Osteocyte (in vitro differentiated cells): ENCODE measurements at regions not wholly inside any gene's neighbourhood (a gene's known extent, or its start where the extent isn't known, plus 50 kb on each side); places are given as distances from the start of the nearest gene placed in this dataset.

Experiments
- DNase-seq: peaks from one replicate; pipeline ENCODE4 v3.0.0; 2021; ENCODE audit warnings: mixed read lengths; ENCODE audit not compliant: unreplicated experiment; ENCODE audit errors: extremely low spot score
- H3K27ac Mint-ChIP-seq: one replicate; pipeline ENCODE4 v1.8.0; 2021; ENCODE audit warnings: mild to moderate bottlenecking, mixed read lengths; ENCODE audit not compliant: unreplicated experiment
- H3K27me3 Mint-ChIP-seq: one replicate; pipeline ENCODE4 v1.8.0; 2021; ENCODE audit warnings: mixed read lengths; ENCODE audit not compliant: unreplicated experiment
- H3K36me3 Mint-ChIP-seq: one replicate; pipeline ENCODE4 v1.8.0; 2021; ENCODE audit warnings: mixed read lengths; ENCODE audit not compliant: unreplicated experiment
- H3K4me1 Mint-ChIP-seq: one replicate; pipeline ENCODE4 v1.8.0; 2021; ENCODE audit warnings: mixed read lengths; ENCODE audit not compliant: unreplicated experiment
- H3K4me3 Mint-ChIP-seq: one replicate; pipeline ENCODE4 v1.8.0; 2021; ENCODE audit warnings: mild to moderate bottlenecking, moderate library complexity, mixed read lengths; ENCODE audit not compliant: unreplicated experiment
- H3K9me3 Mint-ChIP-seq: one replicate; pipeline ENCODE4 v1.8.0; 2021; ENCODE audit warnings: mixed read lengths; ENCODE audit not compliant: unreplicated experiment
- TF ChIP-seq, protein P1 (sequence below): fragments of 200-600 bp; sonication (generic); IDR thresholded peaks from 2 replicates; pipeline ENCODE4 v1.5.0; 2021; ENCODE audit warnings: antibody characterized with exemption, mild to moderate bottlenecking, moderate library complexity

DNA sequence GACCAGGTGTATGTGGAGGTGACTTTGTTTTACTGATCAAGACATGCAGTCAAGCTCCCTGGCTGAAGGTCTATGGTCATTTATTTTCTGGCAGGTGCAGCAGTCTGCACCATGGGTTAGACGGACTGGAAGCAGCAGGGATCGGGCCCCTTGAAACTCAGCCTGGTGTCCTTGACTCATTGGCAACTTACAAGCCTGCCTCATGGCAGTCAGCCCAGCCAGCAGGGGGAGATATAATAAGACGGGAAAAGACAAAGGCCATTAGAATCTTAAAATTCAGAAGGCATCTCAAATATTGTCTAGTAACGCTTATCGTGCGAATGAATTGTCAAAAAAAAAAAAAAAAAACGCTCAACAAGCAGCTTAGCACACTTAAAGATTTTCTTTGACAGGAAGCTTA, 308.2 kb downstream of the EN1 start:
- no peak for DNase-seq
- Mint-ChIP-seq H3K27ac (no peak overlapping the region), H3K4me1 (no peaks in the 10 kb centered on the region), H3K27me3 (no peaks in the 10 kb centered on the region), H3K36me3 (no peaks in the 10 kb centered on the region), H3K4me3 (no peak overlapping the region), H3K9me3 (peaks cover 3% of the 10 kb centered on the region)
- TF ChIP-seq, protein P1, sequence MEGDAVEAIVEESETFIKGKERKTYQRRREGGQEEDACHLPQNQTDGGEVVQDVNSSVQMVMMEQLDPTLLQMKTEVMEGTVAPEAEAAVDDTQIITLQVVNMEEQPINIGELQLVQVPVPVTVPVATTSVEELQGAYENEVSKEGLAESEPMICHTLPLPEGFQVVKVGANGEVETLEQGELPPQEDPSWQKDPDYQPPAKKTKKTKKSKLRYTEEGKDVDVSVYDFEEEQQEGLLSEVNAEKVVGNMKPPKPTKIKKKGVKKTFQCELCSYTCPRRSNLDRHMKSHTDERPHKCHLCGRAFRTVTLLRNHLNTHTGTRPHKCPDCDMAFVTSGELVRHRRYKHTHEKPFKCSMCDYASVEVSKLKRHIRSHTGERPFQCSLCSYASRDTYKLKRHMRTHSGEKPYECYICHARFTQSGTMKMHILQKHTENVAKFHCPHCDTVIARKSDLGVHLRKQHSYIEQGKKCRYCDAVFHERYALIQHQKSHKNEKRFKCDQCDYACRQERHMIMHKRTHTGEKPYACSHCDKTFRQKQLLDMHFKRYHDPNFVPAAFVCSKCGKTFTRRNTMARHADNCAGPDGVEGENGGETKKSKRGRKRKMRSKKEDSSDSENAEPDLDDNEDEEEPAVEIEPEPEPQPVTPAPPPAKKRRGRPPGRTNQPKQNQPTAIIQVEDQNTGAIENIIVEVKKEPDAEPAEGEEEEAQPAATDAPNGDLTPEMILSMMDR = peak; percentile 42

DNA sequence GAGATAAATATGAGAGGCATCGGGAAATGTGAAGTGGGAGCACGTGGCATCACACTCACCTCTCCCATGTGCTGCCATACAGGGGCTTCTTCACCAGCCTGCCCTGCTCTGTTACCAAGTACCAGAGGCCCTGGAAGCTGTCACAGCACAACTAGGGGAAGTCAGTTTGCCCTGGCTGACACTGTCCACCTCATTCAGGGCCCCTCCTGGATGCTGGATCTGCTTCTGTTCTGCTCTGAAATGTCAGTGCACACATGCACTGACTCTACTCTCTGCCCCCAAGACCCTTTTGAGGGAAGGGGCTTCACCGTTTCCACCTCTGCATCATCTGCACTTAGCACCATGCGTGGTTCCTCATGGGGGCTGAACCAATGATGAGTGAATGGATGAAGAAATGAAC, 311.1 kb downstream of the EN1 start:
- H3K4me3 Mint-ChIP-seq = no peak overlapping the region
- H3K27me3 Mint-ChIP-seq = no peaks in the 10 kb centered on the region
- H3K27ac Mint-ChIP-seq = no peak overlapping the region
- no peak for DNase-seq
- H3K4me1 Mint-ChIP-seq = no peaks in the 10 kb centered on the region
- H3K36me3 Mint-ChIP-seq = no peaks in the 10 kb centered on the region
- TF ChIP-seq, protein P1 = no peak
- no peaks in the 10 kb centered on the region for H3K9me3 Mint-ChIP-seq

DNA sequence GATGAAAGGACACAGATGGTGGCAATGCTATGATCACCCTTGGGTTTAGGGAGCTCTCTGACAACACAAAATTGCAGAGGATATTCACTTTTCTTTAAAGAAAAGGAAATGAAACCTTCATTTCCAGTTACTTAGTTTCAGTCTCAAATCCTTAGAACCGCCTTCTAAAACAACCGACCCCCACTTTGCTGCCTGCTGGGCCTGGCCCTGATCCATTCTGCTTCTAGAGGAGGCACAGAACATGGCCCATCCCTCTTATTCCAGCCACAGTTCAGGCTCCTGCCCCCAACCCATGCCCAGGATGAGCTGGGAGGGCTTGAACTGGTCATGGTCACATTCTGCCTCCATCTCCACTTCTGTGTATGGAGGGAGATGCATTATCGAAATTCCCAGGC, 311.6 kb downstream of the EN1 start:
- H3K27me3 Mint-ChIP-seq = no peaks in the 10 kb centered on the region
- no peaks in the 10 kb centered on the region for H3K9me3 Mint-ChIP-seq
- TF ChIP-seq, protein P1 = no peak
- no peak overlapping the region for H3K4me3 Mint-ChIP-seq
- H3K27ac Mint-ChIP-seq = no peak overlapping the region
- no peak for DNase-seq
- H3K4me1 Mint-ChIP-seq = no peaks in the 10 kb centered on the region
- H3K36me3 Mint-ChIP-seq = no peaks in the 10 kb centered on the region

DNA sequence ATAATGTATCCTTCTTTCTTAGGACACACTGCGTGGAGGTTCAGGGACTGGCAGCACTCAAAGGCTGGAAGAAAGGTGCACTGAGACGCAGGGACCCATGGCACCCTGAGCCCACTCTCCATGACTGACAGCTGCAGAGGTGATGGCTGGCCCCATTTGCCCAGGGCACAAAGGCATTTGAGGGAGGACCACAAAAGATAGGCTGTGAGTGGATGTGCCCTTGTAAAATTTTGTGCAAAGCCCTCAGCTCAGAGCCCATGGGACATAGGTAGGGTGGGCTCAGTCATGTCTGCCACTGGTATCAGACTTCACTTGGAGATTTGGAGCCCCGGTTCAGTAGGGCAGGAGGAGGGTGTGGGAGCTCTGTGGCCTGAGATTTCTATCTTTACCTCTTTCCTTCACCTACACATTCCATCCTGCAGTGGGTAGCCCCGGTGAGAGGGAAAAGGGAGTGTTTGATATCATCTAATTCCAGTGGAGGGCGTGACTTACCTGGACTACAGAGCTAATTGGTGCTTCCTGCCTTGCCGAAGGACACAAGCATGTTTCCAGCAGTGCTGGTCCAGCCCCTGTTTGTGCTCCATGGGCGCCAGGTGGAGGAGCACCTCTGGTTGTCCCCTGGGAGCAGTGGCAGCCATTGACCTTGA, 312.2 kb downstream of the EN1 start:
- Mint-ChIP-seq H3K27me3 (no peaks in the 10 kb centered on the region), H3K9me3 (no peaks in the 10 kb centered on the region), H3K27ac (no peak overlapping the region), H3K4me1 (no peaks in the 10 kb centered on the region), H3K4me3 (no peak overlapping the region), H3K36me3 (no peaks in the 10 kb centered on the region)
- DNase-seq = no peak
- TF ChIP-seq, protein P1 = no peak

DNA sequence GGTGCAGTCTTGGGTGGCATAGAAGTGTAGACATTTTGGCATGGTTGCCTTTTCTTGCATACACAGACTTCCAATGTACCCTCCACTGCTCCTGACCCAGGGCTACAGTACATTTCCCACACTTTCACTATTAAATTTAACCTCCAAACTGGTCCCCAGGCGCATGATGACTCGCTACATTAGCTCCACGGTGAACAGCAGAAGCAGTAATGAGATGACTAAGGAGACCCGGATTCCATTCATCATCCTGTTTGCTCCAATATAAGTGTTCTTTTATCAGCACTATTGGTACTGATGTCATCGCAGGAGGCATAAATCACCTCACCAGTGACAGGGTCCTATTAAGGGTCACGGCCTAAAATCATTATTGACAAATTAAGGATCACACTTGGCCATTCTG, 316.5 kb downstream of the EN1 start:
- no peaks in the 10 kb centered on the region for H3K27me3 Mint-ChIP-seq
- peaks cover 7% of the 10 kb centered on the region for H3K9me3 Mint-ChIP-seq
- no peak for DNase-seq
- no peak overlapping the region for H3K27ac Mint-ChIP-seq
- no peak overlapping the region for H3K4me3 Mint-ChIP-seq
- H3K4me1 Mint-ChIP-seq = no peaks in the 10 kb centered on the region
- TF ChIP-seq, protein P1 = no peak
- H3K36me3 Mint-ChIP-seq = no peaks in the 10 kb centered on the region
